Stimulated activated CD4-positive, alpha-beta T cell treated with anti-CD3 and anti-CD28 coated beads, Interleukin-15, amount 100 ng/mL, for 48 hours (primary cell): ENCODE measurements at regions not wholly inside any gene's neighbourhood (a gene's known extent, or its start where the extent isn't known, plus 50 kb on each side); places are given as distances from the start of the nearest gene placed in this dataset.

Experiments used
- DNase-seq, 2 donors: peaks; one replicate each; pipeline ENCODE4 v3.0.0-alpha.2; 2020; ENCODE audit warnings: low read depth in 2 of 2

DNA sequence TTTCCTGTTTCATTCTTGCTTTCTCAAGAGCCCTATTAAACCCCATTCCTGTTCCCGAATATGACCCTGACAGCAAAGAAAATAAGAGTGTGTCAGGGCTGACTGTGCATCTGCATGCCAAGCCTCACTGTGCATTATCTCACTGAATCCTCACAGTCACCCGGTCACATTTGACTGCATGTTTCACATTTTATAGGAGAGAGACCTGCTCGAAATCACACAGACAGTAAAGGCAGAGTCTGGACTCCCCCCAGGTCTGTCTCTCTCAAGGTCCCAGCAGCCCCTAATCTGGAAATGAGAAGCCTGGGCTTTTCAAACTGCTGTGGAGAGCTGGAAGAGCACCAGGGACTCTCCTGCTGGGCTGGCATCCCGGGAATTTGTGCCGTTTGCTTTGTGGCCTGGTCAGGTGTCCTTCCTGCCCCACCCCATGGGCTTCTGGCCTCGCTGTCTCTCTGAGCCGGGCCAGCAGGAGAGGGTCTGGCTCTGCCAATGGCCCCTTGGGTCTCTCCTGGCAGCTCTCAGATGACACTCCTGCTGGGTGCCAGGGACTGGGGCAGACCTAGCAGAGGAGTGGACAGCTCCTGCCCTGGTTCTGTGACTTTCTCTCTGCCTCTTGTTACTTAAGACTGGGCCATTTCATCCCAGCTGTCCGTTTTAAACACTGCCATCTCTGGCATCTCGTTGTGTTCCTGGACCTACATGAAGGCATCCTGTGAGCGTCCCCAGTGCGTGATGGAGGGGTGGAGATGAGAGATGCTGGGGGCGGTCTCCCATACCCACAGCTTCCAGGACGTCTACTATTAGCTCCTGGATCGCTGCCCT, 173.6 kb downstream of the ARHGAP12 start:
- no peak for DNase-seq

DNA sequence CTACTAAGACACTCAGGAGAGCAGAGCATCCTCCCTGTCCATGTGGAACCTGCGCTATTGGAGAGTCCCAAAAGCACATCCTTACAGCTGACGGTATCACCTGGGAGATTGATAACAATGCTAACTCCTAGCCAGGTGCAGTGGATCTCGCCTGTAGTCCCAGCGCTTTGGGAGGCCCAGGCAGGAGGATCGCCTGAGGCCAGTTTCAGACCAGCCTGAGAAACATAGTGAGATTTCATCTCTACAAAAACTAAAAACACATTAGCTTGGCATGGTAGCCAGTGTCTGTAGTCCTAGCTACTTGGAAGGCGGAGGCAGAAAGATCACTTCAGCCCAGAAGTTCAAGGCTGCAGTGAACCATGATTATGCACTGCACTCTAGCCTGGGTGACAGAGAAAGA, 174.9 kb downstream of the ARHGAP12 start:
- DNase-seq: no peak

DNA sequence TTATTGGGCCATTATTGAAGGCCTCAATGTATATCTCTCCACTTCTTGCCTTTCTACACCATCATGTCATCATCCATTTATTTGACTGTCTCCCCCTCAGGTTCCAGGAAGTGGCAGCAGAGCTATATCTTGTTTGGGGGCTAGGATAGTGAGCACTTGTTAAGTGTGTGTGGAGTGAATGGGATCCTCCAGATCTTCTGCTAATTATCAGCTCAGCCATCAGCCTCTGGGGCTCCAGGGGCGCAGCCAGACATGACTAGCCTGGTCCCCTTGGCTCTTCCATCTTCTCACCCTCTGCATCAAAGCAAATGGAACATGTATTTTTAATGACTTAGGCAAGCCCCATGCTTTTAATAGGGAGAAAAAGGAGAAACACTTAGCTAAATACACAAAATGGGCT, 176.5 kb downstream of the ARHGAP12 start:
- DNase-seq: no peak

DNA sequence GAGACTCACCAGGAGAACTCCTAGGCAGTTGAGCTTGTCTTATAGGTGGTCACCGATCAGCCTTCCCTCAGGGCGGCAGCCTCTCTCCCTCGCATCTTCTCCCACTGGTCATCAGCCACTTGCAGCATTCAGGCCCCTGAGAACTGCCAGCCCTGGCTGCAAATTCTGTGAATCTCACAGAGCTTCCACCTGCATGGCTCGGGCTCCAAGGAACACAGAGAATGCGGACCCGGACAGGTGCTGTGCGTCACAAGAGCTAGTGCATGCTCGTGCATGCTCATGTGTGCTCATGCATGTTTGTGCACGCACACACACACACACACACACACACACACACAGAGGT, 176.9 kb downstream of the ARHGAP12 start:
- no peak for DNase-seq

DNA sequence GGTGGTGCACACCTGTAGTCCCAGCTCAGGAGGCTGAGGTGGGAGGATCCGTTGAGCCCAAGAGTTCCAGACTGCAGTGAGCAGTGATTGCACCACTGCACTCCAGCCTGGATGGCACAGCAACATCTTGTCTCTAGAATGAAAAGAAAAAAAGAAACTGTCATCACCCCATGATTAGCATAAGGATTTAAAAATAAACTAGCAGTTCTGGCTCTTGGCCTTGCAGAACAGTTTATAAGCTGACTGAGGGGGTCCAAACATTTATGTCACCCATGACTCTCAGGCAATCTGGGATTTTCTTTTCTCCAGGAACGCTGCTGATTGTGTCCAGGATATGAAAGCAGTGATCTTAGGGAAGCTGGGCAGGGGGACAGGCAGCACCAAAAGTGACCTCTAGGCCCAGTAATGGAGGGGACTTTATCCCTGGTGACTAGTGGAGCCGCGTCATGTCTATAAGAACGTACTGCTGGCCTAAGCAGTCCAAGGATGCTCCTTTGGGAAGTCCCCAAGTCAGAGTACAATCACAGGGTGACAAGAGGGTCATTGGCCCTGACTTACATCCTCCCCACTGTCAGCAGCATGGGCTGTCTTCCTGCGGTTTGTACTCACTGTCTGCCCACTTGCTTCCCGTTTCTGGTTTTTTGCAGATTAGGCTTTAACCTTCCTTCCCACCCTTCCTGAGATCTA, 177.4 kb downstream of the ARHGAP12 start:
- no peak for DNase-seq

DNA sequence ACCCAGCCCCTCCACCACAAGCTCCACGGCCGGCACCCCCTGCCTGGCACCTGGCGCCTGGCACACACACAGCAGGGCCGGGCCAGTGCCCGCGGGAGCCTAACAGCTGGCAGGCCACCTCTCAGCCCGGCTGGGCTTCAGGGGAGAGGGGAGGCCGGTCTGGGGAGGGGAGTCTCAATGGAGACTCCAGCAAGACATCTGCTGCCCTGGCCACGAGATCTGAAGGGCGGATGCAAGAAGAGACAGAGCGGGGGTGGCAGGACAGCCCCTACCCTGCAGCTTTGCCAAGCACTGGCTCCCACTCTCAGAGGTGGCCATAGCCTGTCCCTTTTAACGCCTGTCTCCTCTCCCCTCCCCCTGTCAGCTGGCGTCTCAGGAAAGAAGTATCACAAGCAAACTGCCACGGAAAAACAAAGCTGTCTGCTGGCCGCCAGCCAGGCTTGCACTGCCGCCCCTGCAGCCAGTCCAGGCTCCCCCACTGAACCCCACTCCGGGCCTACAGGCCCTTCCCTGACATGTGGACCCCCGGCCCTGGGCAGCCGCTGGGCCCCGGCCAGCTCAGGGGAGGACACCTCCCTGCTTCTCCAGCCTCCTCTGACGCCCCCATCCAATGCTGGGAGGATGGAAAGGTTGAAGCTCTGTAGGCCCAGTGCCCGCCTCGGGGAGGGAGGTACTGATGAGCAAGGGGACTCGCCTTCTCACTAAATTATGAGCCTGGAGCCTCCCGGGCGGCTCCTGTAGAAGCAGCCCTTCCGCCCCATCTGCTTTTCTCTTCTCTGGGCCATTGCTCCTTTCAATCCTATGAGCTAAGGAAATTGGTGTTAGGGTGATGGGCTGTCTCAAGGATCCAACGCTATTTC, 178.4 kb downstream of the ARHGAP12 start:
- DNase-seq: no peak

DNA sequence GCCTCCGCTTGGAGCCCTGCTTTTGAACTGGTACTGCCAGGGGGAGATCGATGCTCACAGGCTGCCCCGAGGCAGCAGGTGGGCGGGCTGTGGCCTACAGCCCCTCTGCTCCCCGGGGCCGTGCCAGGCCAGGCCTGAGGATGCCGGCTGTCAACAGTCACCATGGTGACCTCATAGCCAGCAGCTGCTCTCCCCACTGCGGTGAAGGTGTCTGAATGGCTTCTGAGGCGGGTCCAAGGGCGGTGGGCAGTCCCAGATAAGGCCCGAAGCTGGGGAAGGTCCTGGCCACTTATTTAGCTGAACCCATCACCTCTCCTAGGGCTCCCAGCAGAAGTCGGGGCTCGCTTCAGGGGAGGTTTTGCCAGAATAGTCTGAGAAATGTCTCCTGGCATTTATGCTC, 179.3 kb downstream of the ARHGAP12 start:
- DNase-seq: no peak

DNA sequence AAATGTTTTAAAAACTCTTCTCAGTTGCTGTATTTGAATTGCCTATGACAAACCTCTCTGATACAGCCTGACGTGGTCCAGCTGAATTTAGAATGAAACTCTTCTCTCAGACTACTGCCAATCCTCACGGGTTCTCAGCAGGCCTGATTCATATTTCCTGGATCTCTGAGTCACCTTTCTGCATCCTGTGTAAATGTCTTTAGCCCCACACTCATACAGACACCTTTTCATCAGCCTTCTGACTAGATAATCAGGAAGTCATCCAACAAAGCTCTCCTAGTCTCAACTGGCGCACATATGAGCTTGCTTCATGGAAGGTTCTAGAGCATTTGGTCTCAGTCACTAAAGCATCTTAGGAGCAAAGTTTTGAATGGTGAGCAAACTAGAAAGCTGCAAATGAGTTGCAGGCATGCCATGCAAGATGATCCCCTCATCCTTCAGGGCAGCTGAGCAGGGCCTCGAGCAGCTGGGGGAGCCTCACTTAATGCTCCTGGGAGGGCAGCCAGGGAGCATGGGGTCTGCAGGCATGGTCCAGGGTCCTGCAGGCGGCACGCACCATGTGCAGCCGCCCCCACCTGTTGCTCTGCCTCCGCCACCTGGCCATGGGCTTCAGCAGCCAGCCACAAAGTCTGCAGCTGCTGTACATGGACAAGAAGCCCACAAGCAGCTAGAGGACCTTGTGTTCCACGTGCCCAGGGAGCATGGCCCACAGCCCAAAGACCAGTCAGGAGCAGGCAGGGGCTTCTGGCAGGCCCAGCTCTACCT, 182.8 kb downstream of the ARHGAP12 start:
- DNase-seq: peak; percentile 40 to 47

DNA sequence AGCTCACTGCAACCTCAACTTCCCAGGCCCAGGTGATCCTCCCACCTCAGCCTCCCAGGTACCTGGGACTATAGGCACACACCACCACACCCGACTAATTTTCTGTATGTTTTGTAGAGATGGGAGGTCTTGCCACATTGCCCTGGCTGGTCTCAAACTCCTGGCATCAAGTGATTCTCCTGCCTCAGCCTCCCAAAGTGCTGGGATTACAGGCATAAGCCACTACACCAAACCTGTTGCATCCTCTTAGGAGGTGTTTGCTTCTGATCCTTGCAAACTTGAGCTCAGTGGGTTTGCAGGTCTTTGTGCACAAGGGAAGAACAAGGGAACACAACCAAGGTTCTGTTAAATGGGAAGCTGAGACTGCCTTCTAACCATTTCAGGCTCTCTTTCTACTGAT, 184.6 kb downstream of the ARHGAP12 start:
- DNase-seq: no peak

DNA sequence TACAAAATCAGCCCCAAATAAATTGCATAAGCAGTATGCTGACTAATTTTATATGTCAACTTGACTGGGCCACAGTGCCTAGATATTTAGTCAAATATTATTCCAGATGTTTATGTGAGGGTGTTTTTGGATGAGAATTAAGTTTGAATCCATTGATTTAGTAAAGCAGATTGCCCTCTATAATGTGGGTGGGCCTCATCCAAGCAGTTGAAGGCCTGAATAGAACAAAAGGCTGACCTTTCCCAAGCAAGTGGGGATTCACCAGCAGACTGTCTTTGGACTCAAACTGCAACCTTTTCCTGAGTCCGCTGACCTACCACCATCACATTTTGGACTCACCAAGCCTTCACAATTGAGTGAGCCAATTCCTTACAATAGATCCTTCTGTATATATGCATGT, 186.4 kb downstream of the ARHGAP12 start:
- DNase-seq: no peak

DNA sequence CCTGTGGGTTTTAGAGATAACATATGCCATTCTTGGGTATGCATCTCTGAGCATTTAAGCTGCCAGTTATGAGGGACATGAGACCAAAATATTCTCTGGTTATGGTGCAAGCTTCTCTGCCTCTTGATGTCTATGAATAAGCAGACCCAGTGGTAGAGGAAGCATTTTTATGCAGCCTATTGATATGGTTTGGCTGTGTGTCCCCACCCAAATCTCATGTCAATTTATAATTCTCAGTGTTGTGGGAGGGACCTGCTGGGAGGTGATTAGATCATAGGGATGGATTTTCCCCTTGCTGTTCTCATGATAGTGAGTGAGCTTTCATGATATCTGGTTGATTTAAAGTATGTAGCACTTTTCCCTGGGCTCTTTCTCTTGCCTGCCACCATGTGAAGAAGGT, 187.2 kb downstream of the ARHGAP12 start:
- DNase-seq: no peak

DNA sequence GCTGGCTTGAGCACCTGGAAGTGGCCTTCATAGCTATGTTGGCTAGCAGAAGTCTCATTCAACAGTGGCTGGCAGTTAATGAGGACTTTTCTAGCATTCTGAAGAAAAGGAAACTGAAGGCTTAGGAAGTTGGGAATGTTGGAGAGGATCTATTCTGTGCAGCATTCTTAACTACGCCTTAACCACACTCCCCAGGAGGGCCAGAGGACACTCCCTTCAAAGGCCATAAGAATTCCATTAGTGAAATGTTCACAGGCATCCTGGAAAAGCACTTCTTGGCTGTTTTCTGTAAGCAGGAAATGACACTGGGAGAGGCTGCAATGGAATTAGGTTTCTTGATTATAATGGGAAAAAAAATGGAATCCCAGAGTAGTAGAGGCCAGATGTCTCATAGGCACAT, 188.9 kb downstream of the ARHGAP12 start:
- DNase-seq: no peak

DNA sequence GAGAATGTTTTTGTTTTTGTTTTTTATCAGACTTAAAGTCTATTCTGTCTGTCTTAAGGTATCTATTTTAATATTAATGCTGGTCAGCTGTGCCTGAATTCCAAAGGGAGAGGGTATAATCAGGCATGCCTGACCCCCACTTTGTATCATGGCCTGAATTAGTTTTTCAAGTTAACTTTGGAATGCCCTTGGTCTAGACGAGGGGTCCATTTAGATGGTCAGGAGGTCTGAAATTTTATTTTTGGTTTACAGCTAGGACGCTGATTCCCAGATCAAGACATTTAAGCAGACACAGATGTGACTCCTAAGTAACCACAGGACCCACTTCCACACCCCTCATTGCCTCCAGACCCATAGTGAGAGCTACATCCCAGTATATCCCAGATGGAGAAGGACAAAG, 189.5 kb downstream of the ARHGAP12 start:
- DNase-seq: no peak

DNA sequence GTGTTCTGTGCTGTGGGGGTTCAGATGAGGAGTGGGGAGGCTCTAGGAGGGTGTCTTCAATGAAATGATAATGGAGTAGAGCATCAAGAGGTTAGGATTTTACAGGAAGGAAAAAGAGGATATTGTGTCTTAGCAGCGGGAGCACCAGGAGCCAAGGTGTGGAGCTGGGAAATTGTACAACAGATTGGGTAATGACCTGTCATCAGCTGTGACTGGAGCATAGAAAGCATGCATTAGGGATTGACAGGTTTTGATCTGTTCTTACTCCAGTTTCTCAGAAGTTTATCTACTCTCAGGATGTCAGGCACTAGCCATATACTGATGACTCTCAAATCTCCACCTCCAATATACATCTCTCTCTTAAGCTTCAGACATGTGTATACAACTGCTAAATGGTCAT, 196.9 kb downstream of the ARHGAP12 start:
- no peak for DNase-seq

DNA sequence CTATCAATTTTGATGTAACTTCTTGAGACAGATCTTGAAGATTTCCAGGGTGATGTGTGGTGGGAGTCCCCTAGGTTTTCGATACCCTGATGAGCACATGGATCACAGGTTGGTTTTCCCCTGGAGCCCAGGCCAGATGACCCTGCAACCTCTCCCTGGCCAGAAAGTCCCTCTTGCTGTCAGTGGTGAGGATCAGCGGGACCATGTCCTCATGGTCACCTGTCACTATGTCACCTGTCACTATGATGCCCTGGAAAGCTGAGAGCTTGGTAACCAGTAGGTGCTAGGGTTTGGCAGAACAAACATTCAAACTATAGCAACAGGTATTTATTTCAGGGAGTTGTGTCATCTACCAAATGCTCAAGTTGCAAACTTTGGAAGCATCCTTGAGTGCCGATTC, 197.9 kb downstream of the ARHGAP12 start:
- DNase-seq: no peak

DNA sequence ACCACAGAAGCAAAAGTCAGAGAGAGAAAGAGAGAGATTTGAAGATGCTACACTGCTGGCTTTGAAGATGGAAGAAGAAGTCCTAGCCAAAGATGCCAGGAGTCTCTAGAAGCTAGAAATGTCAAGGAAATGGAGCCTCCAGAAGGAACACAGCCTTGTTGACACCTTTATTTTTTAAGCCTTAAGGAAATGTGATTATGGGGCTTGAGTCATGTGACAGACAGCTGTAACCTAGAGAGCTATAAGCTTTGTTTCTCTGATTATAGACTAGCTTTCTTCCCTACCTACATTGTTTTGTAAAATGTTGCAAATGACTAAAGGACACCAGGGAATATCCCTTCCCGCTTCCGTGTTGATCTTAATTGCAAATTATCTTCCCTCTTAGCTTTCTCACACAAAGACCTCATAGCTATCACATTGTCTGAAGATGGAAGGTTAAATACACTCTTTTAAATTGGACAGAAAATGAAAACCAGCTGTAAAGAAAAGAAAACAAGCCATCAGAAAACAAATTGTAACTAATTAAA, 199.9 kb downstream of the ARHGAP12 start:
- no peak for DNase-seq

DNA sequence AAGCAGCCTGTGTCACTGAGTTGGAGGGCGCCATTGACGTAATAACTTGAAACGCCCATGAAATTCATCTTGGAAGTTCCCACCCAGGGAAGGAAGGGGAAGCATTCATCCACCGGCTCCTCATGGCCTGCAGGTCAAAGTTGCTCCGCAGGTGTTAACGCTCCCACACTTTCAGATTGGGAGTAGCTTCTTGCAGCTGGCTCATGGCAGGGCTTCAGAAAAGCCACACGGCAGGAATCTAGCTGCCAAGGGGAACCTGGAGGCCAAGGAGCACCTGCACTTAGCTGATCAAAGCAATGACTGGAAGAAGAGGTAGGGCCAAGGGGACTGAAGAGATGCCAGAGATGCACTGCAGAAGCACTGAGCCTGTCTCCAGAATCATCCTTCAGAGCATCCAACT, 203.2 kb downstream of the ARHGAP12 start:
- DNase-seq: no peak

DNA sequence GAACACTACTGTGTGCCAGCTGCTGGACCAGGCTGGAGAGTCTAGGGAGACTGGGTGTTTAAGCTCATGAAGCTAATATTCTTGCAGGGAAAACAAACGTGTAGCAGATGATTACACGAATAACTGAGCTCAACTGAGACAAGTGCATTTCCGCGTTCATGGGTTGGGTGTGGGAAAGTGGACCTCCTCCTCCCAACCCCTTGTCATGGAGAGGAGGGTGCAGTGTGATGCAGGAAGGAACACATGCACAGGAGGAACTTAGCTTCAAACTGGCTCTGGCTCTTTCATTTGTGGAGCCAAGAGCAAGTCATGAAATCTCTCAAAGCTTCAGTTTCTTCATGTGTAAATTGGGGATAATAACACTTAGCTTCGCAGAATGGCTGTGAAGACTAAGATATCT, 204.3 kb downstream of the ARHGAP12 start:
- no peak for DNase-seq

DNA sequence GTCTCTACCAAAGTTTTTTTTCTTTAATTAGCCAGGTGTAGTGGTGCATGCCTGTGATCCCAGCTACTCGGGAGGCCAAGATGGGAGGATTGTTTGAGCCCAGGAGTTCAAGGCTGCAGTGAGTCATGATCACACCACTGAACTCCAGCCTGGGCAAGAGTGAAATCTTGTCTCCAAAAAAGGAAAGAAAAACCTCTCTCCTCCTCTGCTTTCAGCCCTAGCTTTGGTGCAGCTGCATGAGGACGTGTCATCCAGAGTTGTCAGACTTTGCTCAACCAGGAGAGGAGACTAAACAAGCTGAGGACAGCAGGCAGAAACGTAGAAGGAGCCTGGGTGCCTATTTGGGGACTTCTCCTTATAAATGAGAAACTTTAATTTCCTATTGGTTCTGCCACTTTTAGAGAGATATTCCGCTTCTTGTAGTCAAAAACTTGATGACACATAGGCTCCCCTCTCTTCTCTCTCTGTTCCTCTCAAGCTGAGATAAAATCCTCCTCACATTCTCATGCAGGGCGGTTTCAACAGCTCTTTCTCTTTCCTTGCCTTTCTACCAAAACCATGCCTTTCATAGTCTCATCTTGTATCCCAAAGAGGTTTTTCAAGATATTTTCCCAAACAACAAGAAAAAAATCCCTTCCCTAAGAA, 205.4 kb downstream of the ARHGAP12 start:
- no peak for DNase-seq

DNA sequence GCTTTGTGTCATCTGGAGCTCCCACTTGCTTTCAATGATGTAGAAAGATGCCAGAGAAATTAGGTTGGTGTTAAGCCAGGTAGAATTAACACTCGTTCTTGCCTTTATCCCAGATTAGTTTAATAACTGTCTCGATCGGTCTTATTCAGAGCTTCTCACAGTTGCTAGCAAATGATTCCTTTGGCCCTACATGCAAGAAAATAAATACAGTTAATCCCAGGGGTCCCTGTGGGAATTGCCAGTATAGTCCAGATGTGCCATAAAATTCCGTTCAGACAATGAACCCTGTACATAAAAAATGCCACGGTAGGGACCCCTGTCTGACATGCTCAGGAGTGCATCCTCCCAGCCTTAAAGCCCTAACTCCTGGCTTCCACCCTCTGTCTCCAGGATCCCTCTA, 207.5 kb downstream of the ARHGAP12 start:
- no peak for DNase-seq

DNA sequence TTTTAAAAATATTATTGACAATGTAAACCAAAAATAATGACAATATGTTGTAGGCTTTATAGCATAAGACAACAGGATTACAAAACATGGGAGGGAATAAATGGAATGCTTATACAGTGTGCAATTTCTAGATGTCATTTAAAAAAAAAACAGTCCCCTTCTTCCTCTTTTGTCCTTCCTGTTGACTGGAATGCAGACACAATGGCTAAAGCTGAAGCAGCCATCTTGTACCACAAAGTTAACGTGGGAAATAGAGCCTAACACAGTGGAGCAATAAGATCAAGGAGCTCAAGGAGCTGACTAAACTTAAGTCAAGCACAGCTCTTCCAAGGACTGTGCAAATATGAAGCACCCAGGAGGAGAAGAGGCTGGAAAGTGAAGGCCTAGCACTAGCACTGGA, 208.1 kb downstream of the ARHGAP12 start:
- no peak for DNase-seq
